AG04450 (cell line): ENCODE measurements at regions not wholly inside any gene's neighbourhood (a gene's known extent, or its start where the extent isn't known, plus 50 kb on each side); places are given as distances from the start of the nearest gene placed in this dataset.
A peak's percentile ranks its signal among the peaks of the same experiment; 100 is the strongest.

Source experiments
- CTCF ChIA-PET: fragments of 300-600, 350-600 bp; formaldehyde crosslinking; extraction: SDS; loops from one replicate; lab custom pipeline; 2022; ENCODE audit warnings: antibody characterized with exemption, inconsistent platforms; lab: Charles Lee
- POLR2A ChIA-PET: fragments of 350-600 bp; formaldehyde crosslinking; extraction: SDS; loops from one replicate; lab custom pipeline; 2021; ENCODE audit warnings: antibody characterized with exemption, inconsistent platforms; lab: Yijun Ruan, JAX
- DNase-seq: peaks from one replicate; pipeline ENCODE4 v3.0.0-alpha.2; 2011; ENCODE audit warnings: low read depth, low spot score
- H3K27ac ChIP-seq: one replicate; pipeline ENCODE4 v1.5.1; 2012; ENCODE audit warnings: low read depth, low read length, control low read depth
- H3K27me3 ChIP-seq: one replicate; pipeline ENCODE4 v1.6.0; 2012; ENCODE audit warnings: low read length; ENCODE audit not compliant: control insufficient read depth, insufficient read depth
- H3K4me3 ChIP-seq: 2 replicates; pipeline ENCODE4 v1.5.1; 2011; ENCODE audit warnings: mild to moderate bottlenecking, low read depth, low read length, control low read depth
- H3K9me3 ChIP-seq: 2 replicates; pipeline ENCODE4 v1.5.1; 2012; ENCODE audit warnings: low read length; ENCODE audit not compliant: control insufficient read depth, insufficient read depth
- CTCF ChIP-seq: IDR thresholded peaks from 2 replicates; pipeline ENCODE4 v1.5.1; 2011; ENCODE audit warnings: low read depth, low read length, control low read depth, inconsistent platforms

- Histone ChIP-seq H3K27me3 (no peaks in the 10 kb centered on the region), H3K4me3 (no peak overlapping the region), H3K9me3 (no peaks in the 10 kb centered on the region), H3K27ac (no peak overlapping the region)
- 0 out of 2 replicates have a peak, but pooled peaks have one; percentile 17 for TF ChIP-seq CTCF
- ChIA-PET POLR2A (interaction anchor here (0.6 kb wide), 1 partner anchor 53 kb away, joined by 3 read pairs; no protein-coding TSS in a partner anchor), CTCF (interaction anchor here (0.8 to 2.7 kb wide), 2 partner anchors 21 to 153 kb away, joined by 4 to 10 read pairs; no protein-coding TSS in a partner anchor)
- peak; percentile 80 for DNase-seq
Observed at GRCh38 chr4:163701916-163702315, 207.4 kb downstream of the TMA16 start.

GRCh38 chr4:163702736-163703135 lies 208.2 kb downstream of the TMA16 start:
- no peaks in the 10 kb centered on the region for H3K9me3 ChIP-seq
- no peak overlapping the region for H3K27ac ChIP-seq
- TF ChIP-seq CTCF = no peak
- no peak for DNase-seq
- ChIA-PET CTCF (interaction anchor here (2.1 kb wide), 1 partner anchor 22 kb away, joined by 7 read pairs; no protein-coding TSS in a partner anchor), POLR2A (interaction anchor here (0.6 kb wide), 1 partner anchor 52 kb away, joined by 3 read pairs; no protein-coding TSS in a partner anchor)
- no peaks in the 10 kb centered on the region for H3K27me3 ChIP-seq
- H3K4me3 ChIP-seq = no peak overlapping the region

- no peak for DNase-seq
- Histone ChIP-seq H3K27ac (no peak overlapping the region), H3K9me3 (no peaks in the 10 kb centered on the region), H3K4me3 (no peak overlapping the region), H3K27me3 (no peaks in the 10 kb centered on the region)
- ChIA-PET POLR2A (no interaction called here), CTCF (interaction anchor here (2.1 kb wide), 1 partner anchor 22 kb away, joined by 7 read pairs; no protein-coding TSS in a partner anchor)
- TF ChIP-seq CTCF = no peak
Observed at GRCh38 chr4:163703251-163703650, 208.8 kb downstream of the TMA16 start.

GRCh38 chr4:163707873-163708272 lies 213.4 kb downstream of the TMA16 start:
- ChIA-PET CTCF (interaction anchor here (0.6 to 1.3 kb wide), 2 partner anchors 30 to 1210 kb away, joined by 4 to 6 read pairs; no protein-coding TSS in a partner anchor), POLR2A (no interaction called here)
- no peak for TF ChIP-seq CTCF
- Histone ChIP-seq H3K27ac (no peak overlapping the region), H3K27me3 (no peaks in the 10 kb centered on the region), H3K4me3 (no peak overlapping the region), H3K9me3 (no peaks in the 10 kb centered on the region)
- no peak for DNase-seq

GRCh38 chr4:163709601-163710000 lies 215.1 kb downstream of the TMA16 start:
- POLR2A ChIA-PET = no interaction called here
- Histone ChIP-seq H3K4me3 (no peak overlapping the region), H3K27ac (no peak overlapping the region), H3K27me3 (no peaks in the 10 kb centered on the region), H3K9me3 (no peaks in the 10 kb centered on the region)
- no peak for DNase-seq
- CTCF ChIA-PET = no interaction called here
- TF ChIP-seq CTCF = no peak
